Astrocyte of the cerebellum (primary cell): ENCODE measurements at regions not wholly inside any gene's neighbourhood (a gene's known extent, or its start where the extent isn't known, plus 50 kb on each side); places are given as distances from the start of the nearest gene placed in this dataset.

Source experiments
- DNase-seq: peaks from one replicate; pipeline ENCODE4 v3.0.0-alpha.2; 2011; ENCODE audit warnings: low read depth
- H3K4me3 ChIP-seq: 2 replicates; pipeline ENCODE4 v1.5.1; 2011; ENCODE audit warnings: mild to moderate bottlenecking, low read depth, low read length, moderate library complexity
- in situ Hi-C: cut with HindIII; loops from 2 replicates; pipeline ENCODE4 v1.10.0; 2017; ENCODE audit warnings: low sequenced_read_pairs
- TF ChIP-seq, protein P1 (sequence below): IDR thresholded peaks from 2 replicates; pipeline ENCODE4 v1.5.1; 2012; ENCODE audit warnings: low read length, low read depth, moderate library complexity, mild to moderate bottlenecking; ENCODE audit errors: missing control alignments

DNA sequence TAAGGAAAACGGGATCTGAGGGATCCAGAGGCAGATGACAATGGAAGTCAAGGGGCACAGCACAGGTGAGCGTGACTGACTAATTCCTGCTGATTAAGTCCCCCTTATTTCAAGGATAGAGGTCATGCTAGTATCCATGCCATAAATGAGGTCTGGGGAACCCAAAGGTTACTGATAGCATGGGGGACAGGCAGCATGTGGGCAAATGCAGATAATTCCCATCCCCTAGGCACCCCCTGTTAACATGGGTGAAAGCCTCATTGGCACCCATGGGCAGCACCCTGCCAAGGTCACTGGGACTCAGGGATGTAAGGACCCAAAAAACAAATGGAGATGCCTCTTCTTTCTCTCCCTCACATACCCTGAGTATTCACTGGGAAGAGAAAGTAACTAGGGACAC, 139.7 kb downstream of the WDR11 start:
- in situ Hi-C loops: no loop called here
- no peak overlapping the region for H3K4me3 ChIP-seq
- TF ChIP-seq, protein P1, sequence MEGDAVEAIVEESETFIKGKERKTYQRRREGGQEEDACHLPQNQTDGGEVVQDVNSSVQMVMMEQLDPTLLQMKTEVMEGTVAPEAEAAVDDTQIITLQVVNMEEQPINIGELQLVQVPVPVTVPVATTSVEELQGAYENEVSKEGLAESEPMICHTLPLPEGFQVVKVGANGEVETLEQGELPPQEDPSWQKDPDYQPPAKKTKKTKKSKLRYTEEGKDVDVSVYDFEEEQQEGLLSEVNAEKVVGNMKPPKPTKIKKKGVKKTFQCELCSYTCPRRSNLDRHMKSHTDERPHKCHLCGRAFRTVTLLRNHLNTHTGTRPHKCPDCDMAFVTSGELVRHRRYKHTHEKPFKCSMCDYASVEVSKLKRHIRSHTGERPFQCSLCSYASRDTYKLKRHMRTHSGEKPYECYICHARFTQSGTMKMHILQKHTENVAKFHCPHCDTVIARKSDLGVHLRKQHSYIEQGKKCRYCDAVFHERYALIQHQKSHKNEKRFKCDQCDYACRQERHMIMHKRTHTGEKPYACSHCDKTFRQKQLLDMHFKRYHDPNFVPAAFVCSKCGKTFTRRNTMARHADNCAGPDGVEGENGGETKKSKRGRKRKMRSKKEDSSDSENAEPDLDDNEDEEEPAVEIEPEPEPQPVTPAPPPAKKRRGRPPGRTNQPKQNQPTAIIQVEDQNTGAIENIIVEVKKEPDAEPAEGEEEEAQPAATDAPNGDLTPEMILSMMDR: no peak
- no peak for DNase-seq

DNA sequence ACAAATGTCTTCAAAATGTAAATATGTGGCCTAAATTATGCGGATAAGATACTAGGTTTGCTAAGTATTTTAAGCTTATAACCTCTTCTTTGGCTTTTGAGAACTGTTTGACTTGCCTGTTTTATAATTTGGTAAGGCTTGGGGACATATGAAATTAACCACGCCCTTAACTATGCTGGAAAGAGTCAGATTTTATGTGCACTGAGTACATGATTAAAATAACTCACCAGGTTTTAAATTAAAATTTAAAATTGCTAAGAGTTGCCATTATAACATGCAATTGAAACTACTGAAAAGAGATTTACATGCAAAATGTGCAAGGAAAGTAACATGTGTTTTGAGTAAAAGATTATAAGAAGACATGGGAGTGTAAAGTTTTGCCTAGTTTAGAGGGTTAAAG, 141.9 kb downstream of the WDR11 start:
- in situ Hi-C loops: no loop called here
- TF ChIP-seq, protein P1: no peak
- H3K4me3 ChIP-seq: no peak overlapping the region
- no peak for DNase-seq

DNA sequence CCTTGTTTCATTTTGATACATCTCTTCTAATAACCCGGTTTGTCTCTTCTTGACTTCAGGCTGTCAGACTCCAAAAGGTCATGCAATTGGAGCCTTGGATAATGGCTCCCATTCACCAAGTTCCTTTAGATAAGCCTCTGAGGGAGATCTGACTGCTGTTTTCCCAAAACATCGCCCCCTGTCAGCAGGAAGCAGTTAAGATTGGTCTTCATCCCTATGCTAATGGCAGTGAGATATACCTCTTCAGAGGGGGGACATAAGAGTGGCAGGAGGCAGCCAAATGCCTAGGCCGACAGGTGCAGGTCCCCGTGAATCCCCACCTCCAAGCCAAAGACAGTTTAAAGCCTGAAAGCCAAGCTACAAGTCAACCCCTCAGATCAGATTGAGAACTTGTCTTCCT, 144.6 kb downstream of the WDR11 start:
- TF ChIP-seq, protein P1: no peak
- H3K4me3 ChIP-seq: no peak overlapping the region
- in situ Hi-C loops: no loop called here
- no peak for DNase-seq

DNA sequence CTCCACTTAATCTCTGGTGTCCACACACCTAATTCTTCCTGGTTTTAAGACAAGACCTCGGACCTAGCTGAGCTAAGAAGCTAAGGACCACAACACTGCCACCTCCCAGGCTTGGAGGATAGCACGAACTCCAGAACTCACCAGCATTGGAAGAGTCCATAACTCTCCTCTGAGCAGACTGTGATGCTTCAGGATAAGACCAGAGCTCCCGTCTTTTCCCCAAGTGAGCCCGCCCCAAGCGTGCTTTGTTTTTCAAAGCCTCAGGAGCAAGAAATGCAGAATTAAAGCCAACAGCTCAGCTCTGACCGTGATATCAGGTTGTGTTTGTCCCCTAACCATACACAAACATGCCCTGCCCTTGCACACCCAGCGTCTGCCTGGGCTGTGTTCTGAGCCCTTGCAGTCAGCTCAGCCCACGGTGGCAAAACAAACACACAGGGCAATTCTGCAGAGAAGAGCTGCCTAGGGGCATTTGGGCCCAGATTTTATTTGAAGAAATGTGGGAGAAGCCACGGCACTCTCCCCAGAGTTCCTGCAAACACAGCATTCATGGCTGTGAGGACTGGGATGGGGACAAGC, 145.4 kb downstream of the WDR11 start:
- TF ChIP-seq, protein P1: no peak
- in situ Hi-C loops: no loop called here
- H3K4me3 ChIP-seq: no peak overlapping the region
- no peak for DNase-seq

DNA sequence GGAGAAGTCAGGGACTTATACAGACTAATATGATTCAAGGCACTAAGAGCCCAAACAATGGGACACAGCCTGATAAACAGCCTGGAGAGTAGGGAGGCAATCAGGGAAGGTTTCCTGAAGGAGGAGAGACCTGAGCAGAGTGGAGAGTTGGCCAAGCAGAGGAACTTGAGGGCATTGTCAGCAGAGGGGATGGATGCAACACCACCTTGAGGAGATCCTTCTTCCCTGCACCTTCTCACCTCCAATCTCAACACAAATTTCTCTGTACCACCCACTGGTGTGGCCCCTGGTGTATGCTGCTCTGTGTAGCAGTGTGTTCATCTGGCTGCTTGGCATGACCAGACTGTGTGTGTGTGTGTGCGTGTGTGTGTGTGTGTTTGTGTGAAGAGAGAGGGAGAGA, 146.2 kb downstream of the WDR11 start:
- no peak overlapping the region for H3K4me3 ChIP-seq
- TF ChIP-seq, protein P1: no peak
- in situ Hi-C loops: no loop called here
- DNase-seq: no peak

DNA sequence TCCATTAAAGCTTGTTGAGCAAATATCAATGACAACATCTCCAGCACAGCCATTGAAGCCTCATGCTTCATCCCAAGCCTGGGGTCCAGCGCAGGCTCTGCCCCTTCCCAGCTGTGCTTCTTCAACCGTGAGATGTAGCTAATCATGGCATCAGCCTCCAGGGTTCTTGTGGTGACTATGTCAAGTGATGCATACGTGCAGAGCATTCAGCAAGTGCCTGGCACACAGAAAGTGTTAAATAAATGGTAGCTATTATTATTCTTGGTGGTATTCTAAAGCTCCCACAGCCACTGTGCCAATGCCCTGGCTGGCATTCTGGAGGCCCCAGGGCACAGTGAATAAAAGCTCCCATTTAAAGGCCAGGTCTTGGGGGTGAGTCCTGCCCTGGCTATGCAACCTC, 146.6 kb downstream of the WDR11 start:
- no peak for DNase-seq
- TF ChIP-seq, protein P1: no peak
- in situ Hi-C loops: no loop called here
- no peak overlapping the region for H3K4me3 ChIP-seq

DNA sequence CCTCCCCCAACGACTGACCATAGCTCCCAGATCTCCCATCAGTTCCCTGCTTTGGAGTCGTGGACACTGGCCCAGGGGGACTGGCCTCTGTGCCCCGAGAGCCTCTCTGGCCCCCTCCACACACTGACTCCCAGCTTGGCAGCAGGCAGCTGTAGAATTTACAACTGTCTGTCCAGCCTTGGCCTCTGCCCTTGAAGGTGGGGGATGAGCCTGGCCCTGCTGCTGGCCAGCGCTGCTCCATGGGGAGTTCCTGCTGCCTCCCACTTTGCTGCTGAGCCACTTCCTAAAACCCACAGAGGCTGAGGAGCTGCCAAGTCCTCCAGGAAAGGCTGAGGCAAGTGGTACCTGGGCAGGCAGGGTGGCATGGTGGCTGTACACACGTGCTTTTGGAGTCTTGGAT, 147.1 kb downstream of the WDR11 start:
- TF ChIP-seq, protein P1: no peak
- no peak overlapping the region for H3K4me3 ChIP-seq
- in situ Hi-C loops: no loop called here
- DNase-seq: no peak
